ENCODE measurements at regions not wholly inside any gene's neighbourhood (a gene's known extent, or its start where the extent isn't known, plus 50 kb on each side); places are given as distances from the start of the nearest gene placed in this dataset.

- no peak for ATAC-seq
- no peak for DNase-seq (ENCODE audit: low spot score)
- CTCF ChIA-PET, result no interaction called here
- TF ChIP-seq TP53 (CRISPR knock-in tag; IDR thresholded peaks at IDR 0.05) (0 out of 2 replicates have a peak, but pooled peaks have one; percentile 52), ARID4B (CRISPR knock-in tag; IDR thresholded peaks at IDR 0.05; ENCODE audit: borderline replicate concordance) (no peak)
- Mint-ChIP-seq H3K4me3 (no peak overlapping the region), H3K36me3 (no peaks in the 10 kb centered on the region), H3K9me3 (peaks cover 5% of the 10 kb centered on the region; the same call in 1 of the 2 replicates), H3K27me3 (ENCODE audit: low read depth) (no peaks in the 10 kb centered on the region), H3K4me1 (peaks cover 16% of the 10 kb centered on the region), H3K27ac (peak overlapping the region; percentile 87; the same call in 1 of the 2 replicates)
- POLR2A ChIA-PET, result no interaction called here
Measured at GRCh38 chr6:71367756-71368155, 79.1 kb downstream of the OGFRL1 start.

GRCh38 chr6:71368284-71368683, 79.7 kb downstream of the OGFRL1 start:
- ChIA-PET CTCF (no interaction called here), POLR2A (no interaction called here)
- DNase-seq (ENCODE audit: low spot score) (no peak), ATAC-seq (no peak)
- H3K4me1 Mint-ChIP-seq, result peaks cover 16% of the 10 kb centered on the region
- H3K4me3 Mint-ChIP-seq, result no peak overlapping the region
- no peaks in the 10 kb centered on the region for H3K36me3 Mint-ChIP-seq
- peaks cover 5% of the 10 kb centered on the region; the same call in 1 of the 2 replicates for H3K9me3 Mint-ChIP-seq
- peak overlapping the region; percentile 87; the same call in 1 of the 2 replicates for H3K27ac Mint-ChIP-seq
- no peaks in the 10 kb centered on the region for H3K27me3 Mint-ChIP-seq (ENCODE audit: low read depth)
- TF ChIP-seq ZSCAN18 (CRISPR knock-in tag; IDR thresholded peaks at IDR 0.05) (no peak), ZNF281 (CRISPR knock-in tag; IDR thresholded peaks at IDR 0.05) (no peak), PRRX2 (CRISPR knock-in tag; IDR thresholded peaks at IDR 0.05) (no peak), NR2C2 (CRISPR knock-in tag; IDR thresholded peaks at IDR 0.05) (no peak), PRDM15 (CRISPR knock-in tag; IDR thresholded peaks at IDR 0.05) (no peak), GABPB1 (CRISPR knock-in tag; IDR thresholded peaks at IDR 0.05) (no peak), ZNF423 (CRISPR knock-in tag; IDR thresholded peaks at IDR 0.05) (no peak), ZNF416 (CRISPR knock-in tag; IDR thresholded peaks at IDR 0.05) (no peak), MAX (CRISPR knock-in tag; IDR thresholded peaks at IDR 0.05) (no peak), FOXK1 (CRISPR knock-in tag; IDR thresholded peaks at IDR 0.05) (no peak)
- TF ChIP-seq, protein P1, sequence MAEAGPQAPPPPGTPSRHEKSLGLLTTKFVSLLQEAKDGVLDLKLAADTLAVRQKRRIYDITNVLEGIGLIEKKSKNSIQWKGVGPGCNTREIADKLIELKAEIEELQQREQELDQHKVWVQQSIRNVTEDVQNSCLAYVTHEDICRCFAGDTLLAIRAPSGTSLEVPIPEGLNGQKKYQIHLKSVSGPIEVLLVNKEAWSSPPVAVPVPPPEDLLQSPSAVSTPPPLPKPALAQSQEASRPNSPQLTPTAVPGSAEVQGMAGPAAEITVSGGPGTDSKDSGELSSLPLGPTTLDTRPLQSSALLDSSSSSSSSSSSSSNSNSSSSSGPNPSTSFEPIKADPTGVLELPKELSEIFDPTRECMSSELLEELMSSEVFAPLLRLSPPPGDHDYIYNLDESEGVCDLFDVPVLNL (CRISPR knock-in tag; IDR thresholded peaks at IDR 0.05; ENCODE audit: borderline replicate concordance, low read depth), result no peak
- TF ChIP-seq, protein P2, sequence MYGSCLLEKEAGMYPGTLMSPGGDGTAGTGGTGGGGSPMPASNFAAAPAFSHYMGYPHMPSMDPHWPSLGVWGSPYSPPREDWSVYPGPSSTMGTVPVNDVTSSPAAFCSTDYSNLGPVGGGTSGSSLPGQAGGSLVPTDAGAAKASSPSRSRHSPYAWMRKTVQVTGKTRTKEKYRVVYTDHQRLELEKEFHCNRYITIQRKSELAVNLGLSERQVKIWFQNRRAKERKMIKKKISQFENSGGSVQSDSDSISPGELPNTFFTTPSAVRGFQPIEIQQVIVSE (CRISPR knock-in tag; IDR thresholded peaks at IDR 0.05; ENCODE audit: borderline replicate concordance), result no peak
- TF ChIP-seq, protein P3, sequence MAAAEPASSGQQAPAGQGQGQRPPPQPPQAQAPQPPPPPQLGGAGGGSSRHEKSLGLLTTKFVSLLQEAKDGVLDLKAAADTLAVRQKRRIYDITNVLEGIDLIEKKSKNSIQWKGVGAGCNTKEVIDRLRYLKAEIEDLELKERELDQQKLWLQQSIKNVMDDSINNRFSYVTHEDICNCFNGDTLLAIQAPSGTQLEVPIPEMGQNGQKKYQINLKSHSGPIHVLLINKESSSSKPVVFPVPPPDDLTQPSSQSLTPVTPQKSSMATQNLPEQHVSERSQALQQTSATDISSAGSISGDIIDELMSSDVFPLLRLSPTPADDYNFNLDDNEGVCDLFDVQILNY (CRISPR knock-in tag; IDR thresholded peaks at IDR 0.05), result no peak
